ENCODE measurements at regions not wholly inside any gene's neighbourhood (a gene's known extent, or its start where the extent isn't known, plus 50 kb on each side); places are given as distances from the start of the nearest gene placed in this dataset.

DNA sequence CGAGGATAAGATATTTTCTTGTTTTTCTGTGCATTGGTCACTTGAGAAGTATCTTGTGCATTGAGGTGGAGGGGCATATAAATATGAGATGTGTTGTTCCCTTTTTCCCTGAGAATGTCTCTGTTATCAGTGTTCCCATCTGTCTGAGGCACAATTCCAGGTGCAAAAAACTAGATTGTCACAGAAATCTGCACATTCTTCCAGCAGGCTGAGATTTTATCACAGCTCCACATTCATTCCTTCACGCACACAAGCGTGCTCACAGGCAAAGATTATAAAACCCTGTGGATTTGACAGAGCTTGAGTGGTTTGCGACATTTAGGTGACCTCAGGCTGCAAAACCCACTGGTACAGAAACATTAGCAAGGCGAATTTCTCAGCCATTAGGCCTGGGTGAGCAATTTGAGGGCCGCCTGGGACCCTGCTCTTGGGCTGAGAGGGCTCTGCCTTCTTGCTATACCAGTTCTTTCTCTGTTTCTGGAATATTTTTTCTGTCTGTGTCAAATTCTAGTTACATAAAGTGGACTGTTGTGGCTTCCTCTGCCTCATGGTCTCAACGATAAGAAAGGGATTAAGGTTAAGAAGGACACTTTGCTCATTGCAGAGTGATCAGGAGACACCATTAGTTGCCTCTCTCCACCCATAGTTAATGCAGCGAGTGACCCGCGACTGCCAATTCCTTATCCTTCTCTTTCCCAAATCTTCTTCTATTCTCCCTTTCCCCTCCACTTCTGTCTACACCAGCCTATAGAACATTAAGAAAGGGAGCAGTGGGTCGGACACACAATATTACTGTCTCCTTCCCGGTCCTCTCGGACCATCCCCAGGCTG lies 86.7 kb upstream of the C1QTNF7 start (continued):
- TF ChIP-seq, protein P1, sequence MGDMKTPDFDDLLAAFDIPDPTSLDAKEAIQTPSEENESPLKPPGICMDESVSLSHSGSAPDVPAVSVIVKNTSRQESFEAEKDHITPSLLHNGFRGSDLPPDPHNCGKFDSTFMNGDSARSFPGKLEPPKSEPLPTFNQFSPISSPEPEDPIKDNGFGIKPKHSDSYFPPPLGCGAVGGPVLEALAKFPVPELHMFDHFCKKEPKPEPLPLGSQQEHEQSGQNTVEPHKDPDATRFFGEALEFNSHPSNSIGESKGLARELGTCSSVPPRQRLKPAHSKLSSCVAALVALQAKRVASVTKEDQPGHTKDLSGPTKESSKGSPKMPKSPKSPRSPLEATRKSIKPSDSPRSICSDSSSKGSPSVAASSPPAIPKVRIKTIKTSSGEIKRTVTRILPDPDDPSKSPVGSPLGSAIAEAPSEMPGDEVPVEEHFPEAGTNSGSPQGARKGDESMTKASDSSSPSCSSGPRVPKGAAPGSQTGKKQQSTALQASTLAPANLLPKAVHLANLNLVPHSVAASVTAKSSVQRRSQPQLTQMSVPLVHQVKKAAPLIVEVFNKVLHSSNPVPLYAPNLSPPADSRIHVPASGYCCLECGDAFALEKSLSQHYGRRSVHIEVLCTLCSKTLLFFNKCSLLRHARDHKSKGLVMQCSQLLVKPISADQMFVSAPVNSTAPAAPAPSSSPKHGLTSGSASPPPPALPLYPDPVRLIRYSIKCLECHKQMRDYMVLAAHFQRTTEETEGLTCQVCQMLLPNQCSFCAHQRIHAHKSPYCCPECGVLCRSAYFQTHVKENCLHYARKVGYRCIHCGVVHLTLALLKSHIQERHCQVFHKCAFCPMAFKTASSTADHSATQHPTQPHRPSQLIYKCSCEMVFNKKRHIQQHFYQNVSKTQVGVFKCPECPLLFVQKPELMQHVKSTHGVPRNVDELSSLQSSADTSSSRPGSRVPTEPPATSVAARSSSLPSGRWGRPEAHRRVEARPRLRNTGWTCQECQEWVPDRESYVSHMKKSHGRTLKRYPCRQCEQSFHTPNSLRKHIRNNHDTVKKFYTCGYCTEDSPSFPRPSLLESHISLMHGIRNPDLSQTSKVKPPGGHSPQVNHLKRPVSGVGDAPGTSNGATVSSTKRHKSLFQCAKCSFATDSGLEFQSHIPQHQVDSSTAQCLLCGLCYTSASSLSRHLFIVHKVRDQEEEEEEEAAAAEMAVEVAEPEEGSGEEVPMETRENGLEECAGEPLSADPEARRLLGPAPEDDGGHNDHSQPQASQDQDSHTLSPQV (IDR thresholded peaks at IDR 0.05): no peak
- no peak for TF ChIP-seq NFXL1 (IDR thresholded peaks at IDR 0.05; ENCODE audit: borderline replicate concordance)
- TF ChIP-seq CBFB (IDR thresholded peaks at IDR 0.05; ENCODE audit: low read depth): no peak

- Histone ChIP-seq H3K4me1 (ENCODE audit: control insufficient read depth, insufficient read depth, low read length) (no peaks in the 10 kb centered on the region), H3K9ac (ENCODE audit: control insufficient read depth, insufficient read depth, low read length) (no peak overlapping the region), H3K4me2 (ENCODE audit: control insufficient read depth, insufficient read depth) (no peak overlapping the region), H3K9me3 (replicated peaks; ENCODE audit: control insufficient read depth, insufficient read depth, low read length) (no peaks in the 10 kb centered on the region), H3K27me3 (replicated peaks in 1 of 2; ENCODE audit: control insufficient read depth in 2 of 2, insufficient read depth in 2 of 2, low read length in 1 of 2) (no peaks in the 10 kb centered on the region), H3K36me3 (ENCODE audit: control insufficient read depth in 2 of 2, insufficient read depth in 2 of 2, low read length in 1 of 2) (no peaks in the 10 kb centered on the region), H4K20me1 (ENCODE audit: control insufficient read depth, insufficient read depth) (no peaks in the 10 kb centered on the region), H2AFZ (ENCODE audit: control insufficient read depth, low read depth, low read length) (no peak overlapping the region), H3K4me3 (no peak overlapping the region), H3K79me2 (ENCODE audit: control insufficient read depth, insufficient read depth, low read length) (no peaks in the 10 kb centered on the region), H3K27ac (ENCODE audit: control insufficient read depth, insufficient read depth) (no peak overlapping the region)
- WGBS (ENCODE audit: insufficient coverage, insufficient replicate concordance, low lambda C conversion rate, missing lambda C conversion rate): 55% methylated on average over 20 of the region's 21 CpGs
- ChIA-PET SMC1A (ENCODE audit: uncharacterized antibody, unreplicated experiment) (no interaction called here), RAD21 (ENCODE audit: unreplicated experiment) (no interaction called here), CTCF (no interaction called here), POLR2A (no interaction called here)
- DNase-seq (ENCODE audit: low read depth, low spot score) (no peak), ATAC-seq (no peak), FAIRE-seq (no peak)
- BruUV-seq (replicated peaks): no TSS peak
- intact Hi-C loops (cut with micrococcal nuclease; ENCODE audit: unreplicated experiment): no loop called here
- TF ChIP-seq ZNF217 (IDR thresholded peaks at IDR 0.05): no peak
- TF ChIP-seq, protein P2, sequence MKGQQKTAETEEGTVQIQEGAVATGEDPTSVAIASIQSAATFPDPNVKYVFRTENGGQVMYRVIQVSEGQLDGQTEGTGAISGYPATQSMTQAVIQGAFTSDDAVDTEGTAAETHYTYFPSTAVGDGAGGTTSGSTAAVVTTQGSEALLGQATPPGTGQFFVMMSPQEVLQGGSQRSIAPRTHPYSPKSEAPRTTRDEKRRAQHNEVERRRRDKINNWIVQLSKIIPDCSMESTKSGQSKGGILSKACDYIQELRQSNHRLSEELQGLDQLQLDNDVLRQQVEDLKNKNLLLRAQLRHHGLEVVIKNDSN (IDR thresholded peaks at IDR 0.05; ENCODE audit: borderline replicate concordance, extremely low read length, insufficient read depth, low read depth, low read length): no peak
- no peak for TF ChIP-seq EGR1 (IDR thresholded peaks at IDR 0.05; ENCODE audit: borderline replicate concordance in 1 of 2, low read depth in 2 of 2, low read length in 2 of 2)
- TF ChIP-seq ZNF622 (IDR thresholded peaks at IDR 0.05): no peak
- in situ Hi-C loops (cut with MboI): no loop called here
Observed at GRCh38 chr4:15341733-15342300, 86.0 kb upstream of the C1QTNF7 start.
